ENCODE measurements at regions not wholly inside any gene's neighbourhood (a gene's known extent, or its start where the extent isn't known, plus 50 kb on each side); places are given as distances from the start of the nearest gene placed in this dataset.

DNA sequence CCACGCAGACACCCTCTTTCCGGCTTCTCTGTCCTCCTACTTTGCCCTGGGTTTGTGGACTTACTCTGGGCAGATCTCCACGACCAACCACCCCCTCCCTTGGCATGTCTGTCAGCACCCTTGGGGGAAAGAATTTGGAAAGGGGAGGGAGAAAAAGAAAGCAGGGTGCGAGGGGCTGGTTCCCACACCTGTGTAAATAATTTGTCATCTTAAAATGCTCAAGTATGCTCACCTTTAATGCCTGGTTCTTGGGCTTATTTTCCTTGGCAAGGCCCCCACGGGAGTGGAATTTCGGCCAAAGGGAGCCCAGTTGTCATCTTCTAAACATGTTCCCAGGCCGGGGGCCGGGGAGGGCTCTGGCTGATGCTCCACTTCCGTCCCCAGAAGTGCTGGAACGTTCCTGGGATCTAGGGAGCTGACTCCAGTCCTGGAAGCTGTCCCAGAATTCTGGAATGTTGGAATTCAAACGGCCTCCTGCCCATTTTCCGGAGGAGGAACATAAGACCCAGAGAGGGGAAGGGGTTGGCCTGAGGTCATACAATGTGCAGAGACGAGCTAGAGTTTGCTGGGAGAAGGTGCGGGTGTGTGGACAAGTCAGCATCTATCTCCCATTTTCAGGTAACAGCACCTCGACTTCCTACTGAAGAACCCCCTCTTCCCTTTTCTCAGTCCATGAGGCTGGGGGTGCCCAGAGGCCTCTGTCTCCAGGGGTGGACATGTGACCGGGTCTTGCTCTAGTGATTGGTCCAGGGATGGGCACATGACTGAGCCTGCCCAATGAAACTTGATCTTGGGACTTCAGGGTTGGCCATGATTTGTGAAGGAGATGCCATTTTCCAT, 122.3 kb downstream of the CEBPB start:
- DNase-seq (ENCODE audit: insufficient read length) (no peak), FAIRE-seq (no peak)

DNA sequence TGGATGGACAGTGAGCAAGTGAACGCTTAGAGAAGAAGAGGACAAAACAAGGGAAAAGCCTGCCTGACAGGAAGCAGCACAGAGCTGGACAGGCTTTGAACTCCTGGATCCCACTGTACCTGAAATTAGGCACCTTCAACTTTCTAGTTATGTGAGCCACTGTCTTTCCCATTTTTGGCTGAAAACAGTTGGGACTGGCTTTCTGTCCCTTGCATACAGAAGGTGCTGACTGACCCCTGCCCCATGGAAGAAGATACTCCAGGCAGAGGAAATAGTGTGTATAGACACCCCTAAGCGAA, 122.8 kb downstream of the CEBPB start:
- TF ChIP-seq POLR2AphosphoS5 (IDR thresholded peaks at IDR 0.05; ENCODE audit: low read depth, low read length) (no peak), TAF1 (IDR thresholded peaks at IDR 0.05; ENCODE audit: borderline replicate concordance, low read depth, low read length) (no peak), POLR2A (IDR thresholded peaks at IDR 0.05; ENCODE audit: low read depth, low read length) (no peak)
- DNase-seq (ENCODE audit: insufficient read length) (no peak), FAIRE-seq (no peak)

More for the DNA sequence above, 122.3 kb downstream of the CEBPB start:
- TF ChIP-seq TAF1 (IDR thresholded peaks at IDR 0.05; ENCODE audit: borderline replicate concordance, low read depth, low read length) (no peak), POLR2AphosphoS5 (IDR thresholded peaks at IDR 0.05; ENCODE audit: low read depth, low read length) (no peak), POLR2A (IDR thresholded peaks at IDR 0.05; ENCODE audit: low read depth, low read length) (no peak)

DNA sequence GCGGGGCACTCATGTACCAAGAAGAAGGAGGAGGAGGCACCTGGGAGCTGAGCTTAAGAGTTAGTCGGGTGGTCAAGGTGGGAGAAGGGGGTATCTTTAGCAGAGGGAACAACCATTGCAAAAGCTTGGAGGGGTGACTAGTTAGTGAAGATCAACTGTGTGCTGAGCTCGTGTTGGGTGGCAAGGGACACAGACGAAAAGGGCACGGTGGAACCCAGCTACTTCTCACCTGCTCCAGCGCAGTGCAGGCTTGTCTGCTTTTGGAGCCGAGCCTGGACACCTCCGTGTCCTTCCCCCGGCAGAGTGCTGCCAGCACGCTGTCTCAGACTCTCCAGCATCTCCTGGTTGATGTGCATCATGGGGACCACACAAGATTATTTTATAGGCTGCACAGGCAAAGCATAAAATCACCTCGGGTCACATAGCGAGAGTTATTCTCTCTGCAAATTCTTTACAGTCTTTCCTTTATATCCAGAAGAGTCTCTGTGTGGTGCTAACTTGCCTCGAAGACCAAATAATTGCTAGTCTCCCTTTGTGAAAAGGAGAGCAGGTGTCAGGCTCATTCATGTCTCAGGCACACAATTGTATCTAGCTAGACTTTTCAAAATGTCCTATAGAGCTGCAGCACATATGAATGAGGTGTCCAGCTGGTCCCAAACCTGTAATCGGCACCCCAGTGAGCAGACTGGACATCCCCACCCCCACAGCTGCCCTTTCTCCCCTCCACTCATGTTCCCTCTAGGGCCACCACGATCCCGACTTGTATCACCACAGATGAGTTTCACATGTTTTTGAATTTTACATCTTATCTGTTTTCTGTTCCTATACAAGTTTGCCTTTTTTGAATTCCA, 123.4 kb downstream of the CEBPB start:
- DNase-seq (ENCODE audit: insufficient read length), result no peak
- no peak for FAIRE-seq
- TF ChIP-seq POLR2A (IDR thresholded peaks at IDR 0.05; ENCODE audit: low read depth, low read length) (no peak), POLR2AphosphoS5 (IDR thresholded peaks at IDR 0.05; ENCODE audit: low read depth, low read length) (no peak), TAF1 (IDR thresholded peaks at IDR 0.05; ENCODE audit: borderline replicate concordance, low read depth, low read length) (no peak)

- no peak for FAIRE-seq
- DNase-seq (ENCODE audit: insufficient read length), result no peak
- no peak for TF ChIP-seq POLR2AphosphoS5 (IDR thresholded peaks at IDR 0.05; ENCODE audit: low read depth, low read length)
- no peak for TF ChIP-seq TAF1 (IDR thresholded peaks at IDR 0.05; ENCODE audit: borderline replicate concordance, low read depth, low read length)
- no peak for TF ChIP-seq POLR2A (IDR thresholded peaks at IDR 0.05; ENCODE audit: low read depth, low read length)
Observed at GRCh38 chr20:50314678-50315335, 124.2 kb downstream of the CEBPB start.

DNA sequence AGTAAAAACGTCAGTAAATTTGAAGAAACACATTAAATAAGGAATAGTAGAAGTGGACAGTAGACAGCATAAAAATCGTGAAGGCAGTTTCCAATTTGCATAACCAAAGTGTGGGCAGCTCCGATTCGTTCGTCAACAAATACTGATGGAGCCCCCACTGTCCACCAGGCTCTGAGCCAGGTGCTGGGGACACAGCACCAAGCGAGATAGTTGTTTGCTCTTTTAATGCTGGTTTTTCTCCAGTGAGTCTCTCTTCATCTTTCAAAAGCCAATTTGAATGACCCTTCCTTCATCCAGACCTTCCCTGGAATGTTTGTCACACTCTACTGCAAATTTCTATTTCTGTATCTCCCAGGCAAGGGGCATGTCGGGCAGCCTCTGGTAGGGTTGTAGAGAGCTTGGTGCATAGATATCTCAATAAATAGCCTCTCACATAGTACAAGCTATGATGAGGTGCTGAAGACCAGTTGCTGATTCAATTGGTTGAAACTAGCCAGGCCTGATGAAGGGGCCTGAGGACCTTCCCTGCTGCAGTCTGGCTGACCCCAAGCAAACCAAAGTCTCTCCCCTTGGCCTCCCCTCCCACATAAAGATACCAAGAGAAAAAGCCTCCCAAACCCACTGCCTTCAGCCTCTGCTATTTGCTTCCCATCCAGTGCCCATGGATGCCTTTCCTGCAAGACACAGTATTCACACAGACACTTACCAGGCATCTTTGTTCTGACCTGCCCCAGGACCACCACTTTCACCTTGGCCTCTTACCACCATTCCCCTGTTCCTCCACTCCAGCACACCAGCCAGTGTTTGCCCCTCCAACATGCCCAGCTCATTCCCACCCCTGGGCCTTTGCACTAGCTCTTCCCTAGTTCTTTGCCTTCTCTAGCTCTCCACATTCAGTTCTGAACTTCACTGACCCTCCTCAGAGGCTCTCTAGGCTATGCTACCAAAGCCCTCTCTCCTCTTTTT, 125.2 kb downstream of the CEBPB start:
- FAIRE-seq (no peak), DNase-seq (ENCODE audit: insufficient read length) (no peak)
- TF ChIP-seq TAF1 (IDR thresholded peaks at IDR 0.05; ENCODE audit: borderline replicate concordance, low read depth, low read length), result no peak
- no peak for TF ChIP-seq POLR2AphosphoS5 (IDR thresholded peaks at IDR 0.05; ENCODE audit: low read depth, low read length)
- TF ChIP-seq POLR2A (IDR thresholded peaks at IDR 0.05; ENCODE audit: low read depth, low read length), result no peak

- no peak for TF ChIP-seq TAF1 (IDR thresholded peaks at IDR 0.05; ENCODE audit: borderline replicate concordance, low read depth, low read length)
- no peak for TF ChIP-seq POLR2AphosphoS5 (IDR thresholded peaks at IDR 0.05; ENCODE audit: low read depth, low read length)
- no peak for TF ChIP-seq POLR2A (IDR thresholded peaks at IDR 0.05; ENCODE audit: low read depth, low read length)
- no peak for FAIRE-seq
- DNase-seq (ENCODE audit: insufficient read length), result no peak
Observed at GRCh38 chr20:50317116-50317515, 126.5 kb downstream of the CEBPB start.

- FAIRE-seq, result no peak
- TF ChIP-seq POLR2AphosphoS5 (IDR thresholded peaks at IDR 0.05; ENCODE audit: low read depth, low read length), result no peak
- TF ChIP-seq POLR2A (IDR thresholded peaks at IDR 0.05; ENCODE audit: low read depth, low read length), result no peak
- no peak for TF ChIP-seq TAF1 (IDR thresholded peaks at IDR 0.05; ENCODE audit: borderline replicate concordance, low read depth, low read length)
- no peak for DNase-seq (ENCODE audit: insufficient read length)
Observed at GRCh38 chr20:50317609-50318008, 127.0 kb downstream of the CEBPB start.

DNA sequence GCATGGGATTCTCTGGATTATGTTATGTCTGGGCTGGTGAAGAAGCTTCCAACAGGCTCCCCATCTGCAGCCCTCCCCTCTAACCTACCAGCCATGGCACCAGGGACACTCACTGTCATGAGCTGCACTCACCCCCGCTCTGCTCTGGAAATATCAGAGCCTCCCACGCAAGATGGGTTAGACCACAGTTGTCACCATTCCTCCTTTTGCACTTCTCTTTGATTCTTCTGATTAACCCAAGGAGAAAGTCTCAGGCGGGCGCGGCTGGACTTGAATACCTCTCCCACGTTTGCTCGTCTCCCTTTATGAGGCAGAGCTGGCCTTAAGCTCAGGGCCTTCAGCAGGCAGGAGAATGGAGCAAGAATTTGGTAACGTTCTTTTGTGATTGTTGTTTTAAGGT, 128.1 kb downstream of the CEBPB start:
- DNase-seq (ENCODE audit: insufficient read length) (no peak), FAIRE-seq (no peak)
- no peak for TF ChIP-seq POLR2AphosphoS5 (IDR thresholded peaks at IDR 0.05; ENCODE audit: low read depth, low read length)
- no peak for TF ChIP-seq TAF1 (IDR thresholded peaks at IDR 0.05; ENCODE audit: borderline replicate concordance, low read depth, low read length)
- TF ChIP-seq POLR2A (IDR thresholded peaks at IDR 0.05; ENCODE audit: low read depth, low read length), result no peak

- DNase-seq (ENCODE audit: insufficient read length) (no peak), FAIRE-seq (no peak)
- TF ChIP-seq POLR2A (IDR thresholded peaks at IDR 0.05; ENCODE audit: low read depth, low read length) (no peak), TAF1 (IDR thresholded peaks at IDR 0.05; ENCODE audit: borderline replicate concordance, low read depth, low read length) (no peak), POLR2AphosphoS5 (IDR thresholded peaks at IDR 0.05; ENCODE audit: low read depth, low read length) (no peak)
Observed at GRCh38 chr20:50320005-50320900, 129.6 kb downstream of the CEBPB start.

All from GM12892 (cell line).